C4-2B (cell line): ENCODE measurements at regions not wholly inside any gene's neighbourhood (a gene's known extent, or its start where the extent isn't known, plus 50 kb on each side); places are given as distances from the start of the nearest gene placed in this dataset.

ENCODE experiments used
- H3K27ac ChIP-seq: fragments of 450-650 bp; 2 replicates; pipeline ENCODE4 v1.5.1; 2017
- CTCF ChIP-seq: fragments of 450-650 bp; conservative IDR thresholded peaks from 2 replicates; pipeline ENCODE4 v1.5.1; 2017; ENCODE audit warnings: mild to moderate bottlenecking
- ZFX ChIP-seq: fragments of 450-650 bp; IDR thresholded peaks from 2 replicates; pipeline ENCODE4 v1.6.1; 2017

DNA sequence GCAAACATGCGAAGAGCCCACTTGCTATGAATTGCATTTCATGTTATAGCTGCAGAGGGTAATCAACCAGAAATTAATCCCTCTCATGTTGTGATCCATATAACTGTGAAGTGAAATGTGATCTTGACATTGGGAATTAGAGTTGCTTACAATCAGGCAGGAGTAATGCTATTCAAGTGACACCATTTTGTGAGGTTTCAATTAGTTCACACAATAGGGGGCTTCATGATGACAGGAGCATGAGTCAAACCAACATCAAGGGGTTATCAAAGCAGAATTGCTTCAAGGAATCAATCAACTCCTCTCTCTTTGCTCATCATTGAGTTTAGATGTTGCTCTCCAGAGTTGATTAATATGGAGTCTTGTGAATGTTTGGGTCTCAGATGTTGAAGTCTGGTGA, 1585.2 kb upstream of the TENM4 start:
- no peak overlapping the region for H3K27ac ChIP-seq
- TF ChIP-seq CTCF (no peak), ZFX (no peak)

GRCh38 chr11:81022057-81022456, 1581.2 kb upstream of the TENM4 start:
- TF ChIP-seq CTCF (no peak), ZFX (no peak)
- no peak overlapping the region for H3K27ac ChIP-seq

DNA sequence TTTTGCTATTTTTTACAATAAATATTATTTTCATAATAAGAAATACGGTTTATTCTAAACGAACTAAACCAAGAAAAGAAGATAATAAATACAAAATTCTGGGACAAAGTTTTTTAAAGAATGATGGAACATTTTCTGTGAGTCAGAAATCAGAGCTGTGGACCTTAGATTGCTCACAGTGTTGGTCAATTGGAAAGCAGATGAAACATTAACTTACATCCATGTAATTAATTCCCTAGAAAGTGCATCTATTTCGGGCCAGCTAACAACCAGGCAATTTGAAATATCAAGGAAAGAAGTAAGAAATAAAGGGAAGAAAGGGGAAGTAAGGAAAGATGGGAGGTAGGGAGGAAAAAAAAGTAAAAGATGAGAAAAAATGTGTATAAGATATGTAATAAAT, 1569.8 kb upstream of the TENM4 start:
- H3K27ac ChIP-seq, result no peak overlapping the region
- no peak for TF ChIP-seq ZFX
- no peak for TF ChIP-seq CTCF

GRCh38 chr11:81007046-81007445, 1566.2 kb upstream of the TENM4 start:
- TF ChIP-seq ZFX (no peak), CTCF (peak; percentile 61)

GRCh38 chr11:81005595-81005994, 1564.8 kb upstream of the TENM4 start:
- no peak overlapping the region for H3K27ac ChIP-seq
- TF ChIP-seq ZFX (no peak), CTCF (no peak)

More at GRCh38 chr11:81007046-81007445, 1566.2 kb upstream of the TENM4 start:
- H3K27ac ChIP-seq, result no peak overlapping the region

- TF ChIP-seq CTCF (no peak), ZFX (no peak)
- no peak overlapping the region for H3K27ac ChIP-seq
Measured at GRCh38 chr11:81004576-81004975, 1563.7 kb upstream of the TENM4 start.

- TF ChIP-seq ZFX (no peak), CTCF (no peak)
- no peak overlapping the region for H3K27ac ChIP-seq
Measured at GRCh38 chr11:81002374-81002773, 1561.5 kb upstream of the TENM4 start.
